ENCODE measurements at regions not wholly inside any gene's neighbourhood (a gene's known extent, or its start where the extent isn't known, plus 50 kb on each side); places are given as distances from the start of the nearest gene placed in this dataset.

- DNase-seq: no peak
Observed at GRCh38 chr3:40827942-40828688, 303.4 kb downstream of the ZNF621 start.

GRCh38 chr3:40828741-40829415 is 304.1 kb downstream of the ZNF621 start:
- no peak for DNase-seq

GRCh38 chr3:40829876-40830275 is 305.1 kb downstream of the ZNF621 start:
- DNase-seq: no peak

GRCh38 chr3:40837300-40837699 is 312.5 kb downstream of the ZNF621 start:
- no peak for DNase-seq

DNA sequence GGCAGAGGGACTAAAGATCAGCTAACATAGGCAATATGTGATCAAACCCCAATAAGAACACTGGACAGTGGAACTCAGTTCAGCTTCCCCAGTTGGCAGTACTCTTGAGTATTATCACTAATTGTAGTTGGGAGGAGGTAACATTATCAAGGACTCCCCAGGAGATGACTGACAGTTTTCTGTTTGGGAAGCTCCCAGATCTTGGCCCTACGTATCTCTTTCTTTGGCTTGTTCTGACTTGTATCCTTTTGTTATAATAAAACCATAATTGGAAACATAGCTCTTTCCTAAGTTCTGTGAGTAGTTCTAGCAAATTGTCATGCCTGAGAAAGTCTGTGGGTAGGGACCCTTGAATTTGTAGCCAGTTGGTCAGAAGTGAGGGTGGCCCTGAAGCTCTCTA is 316.4 kb downstream of the ZNF621 start:
- DNase-seq: no peak

- DNase-seq: no peak
Observed at GRCh38 chr3:40841570-40842109, 316.9 kb downstream of the ZNF621 start.

GRCh38 chr3:40842714-40843113 is 318.0 kb downstream of the ZNF621 start:
- no peak for DNase-seq

DNA sequence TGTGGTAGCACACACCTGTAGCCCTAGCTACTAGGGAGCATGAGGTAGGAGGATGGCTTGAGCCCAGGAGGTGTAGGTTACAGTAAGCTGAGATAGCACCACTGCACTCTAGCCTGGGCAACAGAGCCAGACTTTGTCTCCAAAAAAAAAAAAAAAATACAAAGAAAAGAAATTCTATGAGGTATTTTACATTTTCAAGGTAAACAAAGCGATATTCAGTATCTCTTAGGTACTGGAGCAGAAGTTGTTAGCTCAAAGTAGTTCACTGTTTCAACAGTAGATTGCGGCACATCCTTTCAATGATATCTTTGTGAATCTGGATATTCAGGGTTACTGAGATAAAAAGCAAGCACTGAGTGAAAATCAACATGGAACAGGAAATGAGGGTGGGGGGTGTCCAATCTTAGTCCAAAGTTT is 318.5 kb downstream of the ZNF621 start:
- no peak for DNase-seq

GRCh38 chr3:40843851-40844548 is 319.2 kb downstream of the ZNF621 start:
- DNase-seq: no peak

DNA sequence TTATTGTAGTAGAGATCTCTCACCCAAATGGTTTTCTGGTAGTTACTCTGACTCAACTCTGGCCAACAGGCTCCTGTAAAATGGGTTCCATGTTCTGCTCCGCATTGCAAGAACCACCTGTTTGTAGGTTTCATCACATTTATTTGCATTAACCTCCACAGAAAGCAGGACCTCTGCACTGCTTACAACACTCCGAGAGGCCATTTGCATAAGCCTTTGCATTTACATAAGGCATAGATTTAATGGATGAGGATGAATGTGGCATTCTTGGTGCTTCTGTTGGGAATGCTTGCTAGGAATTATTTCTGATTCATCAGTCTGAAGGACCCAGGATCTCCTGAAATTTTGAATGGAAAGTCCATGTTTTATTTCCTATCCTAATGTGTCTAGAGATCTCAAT is 320.1 kb downstream of the ZNF621 start:
- no peak for DNase-seq

GRCh38 chr3:40845447-40845846 is 320.7 kb downstream of the ZNF621 start:
- no peak for DNase-seq

- no peak for DNase-seq
Observed at GRCh38 chr3:40845916-40846315, 321.2 kb downstream of the ZNF621 start.

- DNase-seq: no peak
Observed at GRCh38 chr3:40846451-40846850, 321.7 kb downstream of the ZNF621 start.

DNA sequence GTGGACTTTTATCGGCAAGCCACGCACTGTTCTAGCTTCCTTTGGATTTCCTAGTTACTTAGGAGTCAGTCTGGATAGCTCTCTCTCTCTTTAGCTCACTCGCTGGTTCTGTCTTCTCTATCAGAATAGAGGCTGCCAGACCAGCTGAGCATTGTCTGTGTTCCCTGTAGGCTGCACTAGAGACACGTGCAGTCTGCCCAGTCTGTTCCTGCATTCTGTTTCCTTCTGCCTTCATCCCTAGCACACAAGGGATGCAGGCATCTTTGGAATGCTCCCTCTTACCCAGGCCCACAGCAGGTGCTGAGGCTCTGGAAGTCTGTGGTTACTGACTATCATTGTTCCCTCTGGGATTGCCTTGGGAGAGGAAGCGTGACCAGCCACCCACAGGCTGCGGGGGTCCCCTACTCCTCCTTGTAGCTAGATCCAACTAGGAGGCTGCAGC is 322.8 kb downstream of the ZNF621 start:
- no peak for DNase-seq

DNA sequence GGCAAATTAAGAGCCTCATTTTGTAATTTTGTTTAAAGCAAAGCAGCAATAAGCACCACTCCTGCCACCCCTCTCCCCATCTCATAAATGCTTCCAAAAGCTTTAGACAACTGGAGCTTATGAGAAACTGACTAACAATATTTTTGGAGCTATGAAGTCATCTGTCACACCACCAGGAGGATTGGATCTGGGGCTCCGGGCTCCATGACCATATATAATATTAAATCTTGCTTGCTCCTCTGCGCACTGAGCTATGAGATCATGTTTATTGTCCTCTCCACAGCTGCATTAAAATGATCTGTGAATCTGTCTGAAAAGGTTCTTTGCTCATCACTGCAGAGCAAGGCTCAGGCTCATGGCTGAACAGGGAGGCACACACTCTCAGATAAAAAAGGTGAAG is 323.7 kb downstream of the ZNF621 start:
- no peak for DNase-seq

DNA sequence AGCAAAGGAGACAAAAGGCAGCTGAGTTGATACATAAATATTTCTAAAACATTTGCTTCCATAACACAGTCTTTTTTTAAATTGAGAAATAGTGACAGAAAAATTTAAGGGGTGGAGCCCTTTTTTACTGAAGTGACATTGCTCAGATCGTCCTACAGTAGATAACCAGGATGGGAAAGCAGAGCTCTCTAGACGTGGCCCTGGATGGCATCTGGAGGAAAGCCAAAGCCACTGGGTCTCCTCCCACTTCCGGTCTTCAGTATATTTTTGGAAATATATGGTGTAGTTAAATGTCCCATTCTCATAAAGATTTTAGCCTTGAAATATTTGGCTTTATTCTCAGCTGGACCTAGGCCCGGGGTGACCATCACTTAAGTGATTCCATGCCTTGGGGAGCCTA is 326.1 kb downstream of the ZNF621 start:
- no peak for DNase-seq

DNA sequence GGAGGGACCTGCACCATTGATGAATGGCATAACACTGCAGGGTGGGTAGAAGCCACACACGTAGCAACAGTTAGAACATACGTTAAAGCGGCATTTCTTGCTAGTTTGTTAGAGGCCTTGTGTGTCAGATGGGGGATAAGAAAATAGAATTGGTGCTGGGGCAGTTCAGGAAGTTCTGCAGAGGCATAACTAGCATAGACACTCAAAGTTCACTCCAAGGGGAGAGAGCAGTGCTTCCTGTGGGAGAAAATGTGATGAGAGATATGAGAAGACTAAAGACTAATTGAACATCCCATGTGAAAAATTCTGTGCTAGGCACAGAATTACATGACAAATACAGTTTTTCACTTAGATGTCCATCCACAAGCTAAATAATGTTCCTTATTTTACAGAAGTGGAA is 327.1 kb downstream of the ZNF621 start:
- no peak for DNase-seq

GRCh38 chr3:40852712-40853111 is 328.0 kb downstream of the ZNF621 start:
- no peak for DNase-seq

DNA sequence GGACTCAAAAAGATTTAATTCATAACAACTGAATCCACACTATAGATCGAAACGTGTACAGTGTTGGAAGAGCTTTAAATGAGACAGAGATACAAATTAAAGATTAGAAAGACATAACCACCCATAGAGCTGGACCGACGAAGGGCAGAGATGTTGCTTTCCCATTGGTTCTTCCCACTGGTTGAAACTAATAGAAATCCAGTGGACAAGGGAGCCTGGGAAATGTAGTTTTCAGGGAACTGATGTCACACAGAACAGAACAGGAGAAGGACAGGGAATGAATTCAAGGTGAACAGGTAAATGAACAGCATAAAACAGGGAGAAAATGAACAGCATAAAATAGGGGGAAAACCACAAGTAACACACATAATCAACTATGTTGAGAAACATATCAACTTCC is 328.7 kb downstream of the ZNF621 start:
- DNase-seq: no peak

DNA sequence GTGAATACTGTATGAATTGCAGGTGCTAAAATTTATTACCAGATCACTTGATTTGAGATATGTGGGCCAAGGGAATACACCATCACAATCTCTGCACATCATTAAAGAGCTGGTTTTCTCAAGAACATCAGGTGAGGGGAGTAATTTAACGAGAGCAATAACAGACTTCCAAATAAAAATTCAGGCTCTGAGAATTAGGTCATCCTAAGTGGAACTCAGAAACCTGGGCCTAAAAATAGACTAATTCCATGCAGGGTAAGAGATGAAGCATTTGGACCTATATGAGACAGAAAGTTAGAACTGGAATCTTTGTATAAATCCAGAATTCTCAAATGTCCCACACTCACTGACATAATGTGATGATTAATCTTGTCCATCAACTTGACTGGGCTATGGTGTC is 331.1 kb downstream of the ZNF621 start:
- DNase-seq: no peak

DNA sequence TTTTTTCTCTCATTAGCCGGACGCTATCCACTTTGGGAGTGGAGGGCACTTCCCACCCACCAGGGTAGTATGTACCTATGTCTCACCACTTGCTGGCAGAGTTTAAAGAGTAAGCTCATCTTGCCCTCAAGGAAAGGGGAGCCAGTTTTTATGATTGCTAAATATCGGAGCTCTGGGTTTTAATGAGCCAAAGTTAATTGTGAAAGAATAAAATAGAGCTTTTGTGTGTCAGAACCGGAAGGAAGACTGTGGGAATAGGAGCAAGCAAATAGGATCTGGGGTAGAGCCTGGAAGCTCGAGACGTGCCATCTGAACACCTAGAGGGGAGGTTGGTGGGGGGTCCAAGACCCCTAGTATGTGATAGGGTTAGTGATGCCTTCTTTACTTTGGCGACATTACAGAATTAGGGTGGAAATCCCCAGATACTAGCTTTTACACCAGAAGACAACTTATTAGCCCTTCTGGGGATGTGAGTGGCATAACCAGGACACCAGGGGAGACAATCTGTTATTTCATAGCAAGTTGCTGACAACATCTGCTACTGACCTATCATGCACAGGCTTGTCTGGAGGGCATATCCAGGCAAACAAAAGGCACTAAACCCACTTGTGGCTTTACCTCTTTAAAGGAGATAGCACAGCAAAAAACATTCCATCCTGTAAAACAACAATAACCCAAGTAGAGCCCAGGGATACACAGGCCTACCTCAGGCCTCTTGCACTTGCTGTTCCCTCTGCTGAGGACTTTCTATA is 333.8 kb downstream of the ZNF621 start:
- no peak for DNase-seq

DNA sequence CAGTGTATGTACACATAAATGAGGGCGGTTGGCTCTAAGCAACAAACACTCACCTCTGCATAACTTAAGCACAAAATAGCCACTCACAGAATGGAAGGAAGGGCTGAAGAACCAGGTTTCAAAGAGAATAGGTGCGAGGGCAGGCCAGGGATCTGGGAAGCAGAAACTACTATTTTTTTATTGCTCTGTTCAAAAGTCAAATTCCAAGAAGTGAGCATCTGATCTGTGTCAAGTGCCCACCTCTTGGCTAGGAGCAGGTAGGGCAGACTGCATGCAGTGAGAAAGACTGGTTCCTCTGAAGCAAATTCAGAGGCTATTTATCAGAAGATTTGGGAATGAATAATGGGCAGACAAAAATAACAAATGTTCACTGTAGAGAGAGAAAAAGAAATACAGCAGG is 336.4 kb upstream of the CTNNB1 start:
- DNase-seq: no peak
